SKM-1 (cell line): ENCODE measurements at regions not wholly inside any gene's neighbourhood (a gene's known extent, or its start where the extent isn't known, plus 50 kb on each side); places are given as distances from the start of the nearest gene placed in this dataset.
A peak's percentile ranks its signal among the peaks of the same experiment; 100 is the strongest.
"Not testable (repeated sequence)": the region's sequence is repeated elsewhere in the genome, so short reads cannot be mapped to it uniquely, and the experiment has no call there.

ENCODE experiments used
- DNase-seq: peaks from one replicate; lab custom pipeline; 2025; ENCODE audit not compliant: unreplicated experiment; lab: John Stamatoyannopoulos, UW

- DNase-seq, result no peak
These were observed 108.1 kb downstream of the MAP3K21 start for GRCh38 chr1:233435622-233436021.

GRCh38 chr1:233439721-233440120, 112.2 kb downstream of the MAP3K21 start:
- no peak for DNase-seq

GRCh38 chr1:233440951-233441401, 113.5 kb downstream of the MAP3K21 start:
- peak; percentile 83 for DNase-seq

- no peak for DNase-seq
These were observed 114.7 kb downstream of the MAP3K21 start for GRCh38 chr1:233442026-233442780.

- DNase-seq, result no peak
These were observed 115.7 kb downstream of the MAP3K21 start for GRCh38 chr1:233443040-233443760.

GRCh38 chr1:233444484-233444883, 117.0 kb downstream of the MAP3K21 start:
- DNase-seq, result no peak

- DNase-seq, result no peak
These were observed 118.2 kb downstream of the MAP3K21 start for GRCh38 chr1:233445737-233446136.

GRCh38 chr1:233446935-233447334, 119.4 kb downstream of the MAP3K21 start:
- DNase-seq, result no peak

GRCh38 chr1:233448109-233448689, 120.7 kb downstream of the MAP3K21 start:
- no peak for DNase-seq

- no peak for DNase-seq
These were observed 125.2 kb downstream of the MAP3K21 start for GRCh38 chr1:233452724-233453123.

GRCh38 chr1:233453433-233454200, 126.1 kb downstream of the MAP3K21 start:
- DNase-seq, result no peak

GRCh38 chr1:233459470-233459945, 132.0 kb downstream of the MAP3K21 start:
- DNase-seq, result no peak

- DNase-seq, result no peak
These were observed 132.4 kb downstream of the MAP3K21 start for GRCh38 chr1:233459968-233460367.

- no peak for DNase-seq
These were observed 133.2 kb downstream of the MAP3K21 start for GRCh38 chr1:233460692-233461091.

- DNase-seq, result no peak
These were observed 134.3 kb downstream of the MAP3K21 start for GRCh38 chr1:233461847-233462246.

- no peak for DNase-seq
These were observed 135.8 kb downstream of the MAP3K21 start for GRCh38 chr1:233463333-233463732.

- no peak for DNase-seq
These were observed 138.3 kb downstream of the MAP3K21 start for GRCh38 chr1:233465745-233466343.

- DNase-seq, result no peak
These were observed 143.0 kb upstream of the KCNK1 start for GRCh38 chr1:233470741-233471499.

GRCh38 chr1:233471851-233472250, 142.1 kb upstream of the KCNK1 start:
- DNase-seq, result not testable (repeated sequence)

- not testable (repeated sequence) for DNase-seq
These were observed 141.1 kb upstream of the KCNK1 start for GRCh38 chr1:233472796-233473195.
